Hepatocyte (in vitro differentiated cells): ENCODE measurements at regions not wholly inside any gene's neighbourhood (a gene's known extent, or its start where the extent isn't known, plus 50 kb on each side); places are given as distances from the start of the nearest gene placed in this dataset.

ENCODE experiments used
- CTCF ChIP-seq: fragments of 200-600 bp; sonication (generic); IDR thresholded peaks from 2 replicates; pipeline ENCODE4 v1.5.1; 2016; ENCODE audit warnings: antibody characterized with exemption, mild to moderate bottlenecking; ENCODE audit not compliant: poor library complexity
- EZH2 ChIP-seq: fragments of 200-600 bp; sonication (generic); IDR thresholded peaks from 2 replicates; pipeline ENCODE4 v1.6.1; 2016; ENCODE audit warnings: antibody characterized with exemption, mild to moderate bottlenecking, borderline replicate concordance

GRCh38 chr1:221630236-221630635, 111.7 kb downstream of the DUSP10 start:
- TF ChIP-seq CTCF = no peak
- no peak for TF ChIP-seq EZH2
